Right forelimb (tissue), 1 donor: ENCODE measurements at regions not wholly inside any gene's neighbourhood (a gene's known extent, or its start where the extent isn't known, plus 50 kb on each side); places are given as distances from the start of the nearest gene placed in this dataset.
"Not testable (repeated sequence)": the region's sequence is repeated elsewhere in the genome, so short reads cannot be mapped to it uniquely, and the experiment has no call there.

Experiments used
- DNase-seq: peaks from one replicate; pipeline ENCODE4 v3.0.0-alpha.2; 2018

GRCh38 chr10:93222211-93222754, 148.6 kb downstream of the CYP26A1 start:
- DNase-seq = no peak

- DNase-seq = no peak
Measured at GRCh38 chr10:93222876-93223275, 149.2 kb downstream of the CYP26A1 start.

- DNase-seq = no peak
Measured at GRCh38 chr10:93223336-93223735, 149.6 kb downstream of the CYP26A1 start.

GRCh38 chr10:93224005-93224779, 150.5 kb downstream of the CYP26A1 start:
- no peak for DNase-seq

- no peak for DNase-seq
Measured at GRCh38 chr10:93225938-93226337, 152.2 kb downstream of the CYP26A1 start.

- DNase-seq = no peak
Measured at GRCh38 chr10:93226619-93227018, 152.9 kb downstream of the CYP26A1 start.

GRCh38 chr10:93230596-93230995, 156.9 kb downstream of the CYP26A1 start:
- not testable (repeated sequence) for DNase-seq

- DNase-seq = not testable (repeated sequence)
Measured at GRCh38 chr10:93232159-93232558, 158.5 kb downstream of the CYP26A1 start.

- DNase-seq = not testable (repeated sequence)
Measured at GRCh38 chr10:93234940-93235339, 161.2 kb downstream of the CYP26A1 start.

GRCh38 chr10:93235686-93236085, 162.0 kb downstream of the CYP26A1 start:
- DNase-seq = no peak

- peak; percentile 50 for DNase-seq
Measured at GRCh38 chr10:93236393-93237040, 162.8 kb downstream of the CYP26A1 start.

- DNase-seq = no peak
Measured at GRCh38 chr10:93245147-93245546, 171.5 kb downstream of the CYP26A1 start.

- no peak for DNase-seq
Measured at GRCh38 chr10:93245779-93246178, 172.1 kb downstream of the CYP26A1 start.

- DNase-seq = no peak
Measured at GRCh38 chr10:93248583-93249227, 175.0 kb downstream of the CYP26A1 start.

GRCh38 chr10:93250010-93250409, 176.3 kb downstream of the CYP26A1 start:
- no peak for DNase-seq

GRCh38 chr10:93254180-93254853, 180.6 kb downstream of the CYP26A1 start:
- DNase-seq = no peak

- no peak for DNase-seq
Measured at GRCh38 chr10:93255546-93255945, 181.9 kb downstream of the CYP26A1 start.
